Esophagus mucosa (tissue), 1 donor: ENCODE measurements at regions not wholly inside any gene's neighbourhood (a gene's known extent, or its start where the extent isn't known, plus 50 kb on each side); places are given as distances from the start of the nearest gene placed in this dataset.

Experiments used
- ATAC-seq: fragments of 200-7000 bp; cut with Tn5 transposase; one replicate; pipeline ENCODE4 v1.9.1; 2020
- donor health status: DM: yes; HTN: yes; CAD: no.

- ATAC-seq = no peak
Measured at GRCh38 chr10:130888493-130888892, 423.0 kb downstream of the TCERG1L start.

- no peak for ATAC-seq
Measured at GRCh38 chr10:130889240-130889639, 422.3 kb downstream of the TCERG1L start.

- no peak for ATAC-seq
Measured at GRCh38 chr10:130889780-130890179, 421.7 kb downstream of the TCERG1L start.

GRCh38 chr10:130891066-130891465 lies 420.5 kb downstream of the TCERG1L start:
- no peak for ATAC-seq

GRCh38 chr10:130894471-130894870 lies 417.1 kb downstream of the TCERG1L start:
- ATAC-seq = peak; percentile 53

GRCh38 chr10:130895161-130895560 lies 416.4 kb downstream of the TCERG1L start:
- no peak for ATAC-seq

GRCh38 chr10:130897815-130898214 lies 413.7 kb downstream of the TCERG1L start:
- no peak for ATAC-seq

GRCh38 chr10:130898381-130898780 lies 413.1 kb downstream of the TCERG1L start:
- no peak for ATAC-seq

GRCh38 chr10:130899856-130900255 lies 411.7 kb downstream of the TCERG1L start:
- no peak for ATAC-seq

- ATAC-seq = no peak
Measured at GRCh38 chr10:130900441-130901160, 410.9 kb downstream of the TCERG1L start.

GRCh38 chr10:130901311-130902165 lies 410.0 kb downstream of the TCERG1L start:
- no peak for ATAC-seq

GRCh38 chr10:130902471-130902870 lies 409.1 kb downstream of the TCERG1L start:
- ATAC-seq = no peak

GRCh38 chr10:130902929-130903328 lies 408.6 kb downstream of the TCERG1L start:
- no peak for ATAC-seq

- ATAC-seq = no peak
Measured at GRCh38 chr10:130904676-130905075, 406.8 kb downstream of the TCERG1L start.

GRCh38 chr10:130905386-130905785 lies 406.1 kb downstream of the TCERG1L start:
- no peak for ATAC-seq

- no peak for ATAC-seq
Measured at GRCh38 chr10:130905921-130906320, 405.6 kb downstream of the TCERG1L start.

GRCh38 chr10:130910848-130911247 lies 400.7 kb downstream of the TCERG1L start:
- no peak for ATAC-seq

- no peak for ATAC-seq
Measured at GRCh38 chr10:130913844-130914243, 397.7 kb downstream of the TCERG1L start.

GRCh38 chr10:130914367-130914766 lies 397.2 kb downstream of the TCERG1L start:
- ATAC-seq = no peak

GRCh38 chr10:130915065-130915464 lies 396.5 kb downstream of the TCERG1L start:
- no peak for ATAC-seq

GRCh38 chr10:130921461-130921860 lies 390.1 kb downstream of the TCERG1L start:
- ATAC-seq = no peak

GRCh38 chr10:130921911-130922440 lies 389.5 kb downstream of the TCERG1L start:
- no peak for ATAC-seq

- ATAC-seq = no peak
Measured at GRCh38 chr10:130923596-130923995, 387.9 kb downstream of the TCERG1L start.
